Heart left ventricle (tissue), 16 donors: ENCODE measurements at regions not wholly inside any gene's neighbourhood (a gene's known extent, or its start where the extent isn't known, plus 50 kb on each side); places are given as distances from the start of the nearest gene placed in this dataset.

ENCODE experiments used
- ATAC-seq, 4 donors: fragments of 200-7000 bp; cut with Tn5 transposase; one replicate each; pipeline ENCODE4 v1.9.1; 2020 to 2022; ENCODE audit warnings: moderate library complexity in 4 of 4, mild to moderate bottlenecking in 3 of 4, moderate number of reproducible peaks in 1 of 4
- DNase-seq, 5 donors: peaks; one replicate each; pipeline ENCODE4 v3.0.0-alpha.2; 2020
- H3K27ac ChIP-seq, 12 donors: fragments of 200-600 bp; sonication (generic) in 4 of 12; one replicate each; pipeline versions ENCODE4 v1.5.0 to v1.8.0; 2016 to 2022; ENCODE audit warnings: mild to moderate bottlenecking in 2 of 12
- H3K27me3 ChIP-seq, 9 donors: fragments of 200-600 bp; sonication (generic) in 2 of 9; one replicate each; pipeline versions ENCODE4 v1.5.1 to v1.8.0; 2016 to 2022; ENCODE audit warnings: mild to moderate bottlenecking in 3 of 9
- H3K36me3 ChIP-seq, 9 donors: fragments of 200-600 bp; sonication (generic) in 2 of 9; one replicate each; pipeline versions ENCODE4 v1.5.0 to v1.8.0; 2018 to 2022; ENCODE audit warnings: mild to moderate bottlenecking in 2 of 9
- H3K4me1 ChIP-seq, 12 donors: fragments of 200-600 bp; sonication (generic) in 4 of 12; one replicate each; pipeline versions ENCODE4 v1.5.0 to v1.8.0; 2016 to 2022; ENCODE audit warnings: mild to moderate bottlenecking in 3 of 12
- H3K4me3 ChIP-seq, 12 donors: fragments of 200-600 bp; sonication (generic) in 4 of 12; one replicate each; pipeline versions ENCODE4 v1.5.0 to v1.8.0; 2017 to 2022; ENCODE audit warnings: mild to moderate bottlenecking in 9 of 12, moderate library complexity in 4 of 12
- H3K9me3 ChIP-seq, 12 donors: fragments of 200-600 bp; sonication (generic) in 4 of 12; one replicate each; pipeline versions ENCODE4 v1.5.0 to v1.8.0; 2016 to 2022; ENCODE audit warnings: mild to moderate bottlenecking in 1 of 12
- CTCF ChIP-seq, 12 donors: fragments of 200-600 bp; sonication (generic) in 4 of 12; IDR thresholded peaks; one replicate each; pipeline versions ENCODE4 v1.5.0 to v1.8.0; 2018 to 2022; ENCODE audit warnings: antibody characterized with exemption in 12 of 12, mild to moderate bottlenecking in 5 of 12
- POLR2A ChIP-seq, 2 donors: fragments of 450-650 bp; IDR thresholded peaks; one replicate each; pipeline ENCODE4 v1.6.1; 2017; ENCODE audit warnings: antibody characterized with exemption in 2 of 2, mild to moderate bottlenecking in 2 of 2, moderate library complexity in 2 of 2
- WGBS, 4 donors: extraction: QIAGEN DNeasy Blood & Tissue Kit in 2 of 4; methylation state at CpG; one replicate each; pipeline versions ENCODE4 v1.1.5 to v1.1.7; 2013 to 2018; 5-methylcytosine and 5-hydroxymethylcytosine counted together
- intact Hi-C, 10 donors: fragments of 100-400 bp; cut with DNase I; formaldehyde crosslinking; loops; one replicate each; pipeline versions ENCODE4 v1.11.1 to v1.14.2; 2022
- donor health status: ischemic (EF 13 %, LVEDD 7.1; RV severe dilation, severe dysfunction).
- donor health status: healthy with polysubstance abuse.
- donor health status: DM: no; HTN: yes; CAD: no.
- donor health status: DM: no; HTN: no; CAD: no.
- donor health status: ischemic (EF 25% LVEDD 6.9; RV normal size, moderate dysfunction).
- donor health status: ischemic (EF 25% LVEDD 5.7; RV mildly dilated, moderate dysfunction).
- donor health status: healthy.
- donor health status: DM: yes; HTN: yes; CAD: no.
- donor health status: ischemic (EF 35%, LVEDD 5.7; RV mildly dilated, moderate dysfunction).
- donor health status: nonischemic (EF 11% LVEDD 7.7; RV severe dilation, severe dysfunction).
- donor health status: DM: yes; HTN: yes; CAD: no.
- donor health status: PGD.
- donor health status: ischemic (EF 29% LVEDD 5.4; RV normal size, mild dysfunction).
- donor health status: nonischemic (EF 23%, LVEDD 6.1; RV moderate dilation, normal function).

GRCh38 chrX:79588233-79588632 is 221.1 kb upstream of the ITM2A start:
- Histone ChIP-seq H3K27ac (no peak overlapping the region), H3K4me1 (no peaks in the 10 kb centered on the region), H3K4me3 (no peak overlapping the region), H3K9me3 (peaks cover 0 to 20% (median 0%) of the 10 kb centered on the region in 12 donors), H3K27me3 (peaks cover 0 to 4% (median 0%) of the 10 kb centered on the region in 9 donors), H3K36me3 (no peaks in the 10 kb centered on the region)
- TF ChIP-seq CTCF (IDR thresholded peaks at IDR 0.05) (no peak), POLR2A (IDR thresholded peaks at IDR 0.05) (no peak)
- intact Hi-C loops, result no loop called here
- DNase-seq (no peak), ATAC-seq (no peak)

- Histone ChIP-seq H3K27ac (no peak overlapping the region), H3K4me1 (no peaks in the 10 kb centered on the region), H3K4me3 (no peak overlapping the region), H3K9me3 (no peaks in the 10 kb centered on the region), H3K36me3 (no peaks in the 10 kb centered on the region), H3K27me3 (peaks cover 0 to 3% (median 0%) of the 10 kb centered on the region in 9 donors)
- ATAC-seq (no peak), DNase-seq (no peak)
- 28 to 51% (median 43%) methylated on average over 1 of the region's 1 CpG for WGBS, 4 donors
- TF ChIP-seq POLR2A (IDR thresholded peaks at IDR 0.05) (no peak), CTCF (IDR thresholded peaks at IDR 0.05) (no peak)
- intact Hi-C loops, result no loop called here
Measured at GRCh38 chrX:79573760-79574159, 206.6 kb upstream of the ITM2A start.

GRCh38 chrX:79572566-79572965 is 205.4 kb upstream of the ITM2A start:
- TF ChIP-seq POLR2A (IDR thresholded peaks at IDR 0.05) (no peak), CTCF (IDR thresholded peaks at IDR 0.05) (no peak)
- no peak for ATAC-seq

GRCh38 chrX:79570524-79571240 is 203.5 kb upstream of the ITM2A start:
- Histone ChIP-seq H3K9me3 (peaks cover 0 to 5% (median 0%) of the 10 kb centered on the region in 12 donors), H3K27me3 (peaks cover 0 to 3% (median 0%) of the 10 kb centered on the region in 9 donors), H3K4me1 (no peaks in the 10 kb centered on the region), H3K36me3 (no peaks in the 10 kb centered on the region), H3K4me3 (no peak overlapping the region), H3K27ac (no peak overlapping the region)
- DNase-seq (no peak), ATAC-seq (peak in 1 of 4 donors; percentile 18)
- TF ChIP-seq POLR2A (IDR thresholded peaks at IDR 0.05) (no peak), CTCF (IDR thresholded peaks at IDR 0.05) (no peak)
- 45 to 77% (median 65%) methylated on average over 4 to 8 of the region's 8 CpGs for WGBS, 4 donors
- intact Hi-C loops, result no loop called here

More at GRCh38 chrX:79572566-79572965, 205.4 kb upstream of the ITM2A start:
- peaks cover 0 to 3% (median 0%) of the 10 kb centered on the region in 9 donors for H3K27me3 ChIP-seq
- no peak overlapping the region for H3K27ac ChIP-seq
- H3K4me3 ChIP-seq, result no peak overlapping the region
- no peak for DNase-seq
- H3K36me3 ChIP-seq, result no peaks in the 10 kb centered on the region
- H3K4me1 ChIP-seq, result no peaks in the 10 kb centered on the region
- H3K9me3 ChIP-seq, result peaks cover 0 to 5% (median 0%) of the 10 kb centered on the region in 12 donors
- intact Hi-C loops, result no loop called here
- 54 to 77% (median 63%) methylated on average over 6 of the region's 6 CpGs for WGBS, 4 donors
